Activated naive CD4-positive, alpha-beta T cell treated with anti-CD3 and anti-CD28 coated beads, Interleukin-2, amount 50 U/mL, for 24 hours (primary cell): ENCODE measurements at regions not wholly inside any gene's neighbourhood (a gene's known extent, or its start where the extent isn't known, plus 50 kb on each side); places are given as distances from the start of the nearest gene placed in this dataset.
"Not testable (repeated sequence)": the region's sequence is repeated elsewhere in the genome, so short reads cannot be mapped to it uniquely, and the experiment has no call there.

Source experiments
- H3K27ac Mint-ChIP-seq: one replicate; pipeline ENCODE4 v1.8.0; 2021; ENCODE audit warnings: mild to moderate bottlenecking, mixed read lengths
- H3K27me3 Mint-ChIP-seq: one replicate; pipeline ENCODE4 v1.8.0; 2021; ENCODE audit warnings: mixed read lengths
- H3K36me3 Mint-ChIP-seq: one replicate; pipeline ENCODE4 v1.8.0; 2021; ENCODE audit warnings: mixed read lengths
- H3K4me1 Mint-ChIP-seq: one replicate; pipeline ENCODE4 v1.8.0; 2021; ENCODE audit warnings: mixed read lengths
- H3K4me3 Mint-ChIP-seq: one replicate; pipeline ENCODE4 v1.8.0; 2021; ENCODE audit warnings: mild to moderate bottlenecking, mixed read lengths
- H3K9me3 Mint-ChIP-seq: one replicate; pipeline ENCODE4 v1.8.0; 2021; ENCODE audit warnings: mixed read lengths

GRCh38 chr10:106308284-106308683 is 856.2 kb downstream of the SORCS1 start:
- Mint-ChIP-seq H3K27me3 (peaks cover 2% of the 10 kb centered on the region), H3K9me3 (no peaks in the 10 kb centered on the region), H3K27ac (no peak overlapping the region), H3K36me3 (no peaks in the 10 kb centered on the region), H3K4me1 (no peaks in the 10 kb centered on the region), H3K4me3 (no peak overlapping the region)

DNA sequence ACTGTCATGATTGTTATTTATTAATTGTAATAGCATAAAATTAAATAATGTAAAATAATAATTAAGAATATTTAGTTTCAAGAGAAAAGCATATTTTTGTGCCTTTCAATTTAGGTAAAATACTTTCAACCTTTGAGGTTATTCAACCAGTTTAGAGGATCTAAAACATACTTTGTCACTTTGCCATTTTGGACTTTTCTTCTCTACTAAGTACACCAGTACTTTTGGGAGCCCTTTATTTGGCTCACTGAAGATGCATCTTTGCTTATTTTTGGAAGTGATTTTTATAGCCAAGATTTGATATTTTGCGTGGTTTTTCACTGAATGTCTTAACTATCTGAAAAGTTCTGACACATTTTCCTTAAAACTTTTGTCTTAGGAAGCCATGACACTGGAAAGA is 860.5 kb downstream of the SORCS1 start:
- Mint-ChIP-seq H3K9me3 (no peaks in the 10 kb centered on the region), H3K27ac (no peak overlapping the region), H3K27me3 (peaks cover 2% of the 10 kb centered on the region), H3K4me3 (no peak overlapping the region), H3K4me1 (no peaks in the 10 kb centered on the region), H3K36me3 (no peaks in the 10 kb centered on the region)

DNA sequence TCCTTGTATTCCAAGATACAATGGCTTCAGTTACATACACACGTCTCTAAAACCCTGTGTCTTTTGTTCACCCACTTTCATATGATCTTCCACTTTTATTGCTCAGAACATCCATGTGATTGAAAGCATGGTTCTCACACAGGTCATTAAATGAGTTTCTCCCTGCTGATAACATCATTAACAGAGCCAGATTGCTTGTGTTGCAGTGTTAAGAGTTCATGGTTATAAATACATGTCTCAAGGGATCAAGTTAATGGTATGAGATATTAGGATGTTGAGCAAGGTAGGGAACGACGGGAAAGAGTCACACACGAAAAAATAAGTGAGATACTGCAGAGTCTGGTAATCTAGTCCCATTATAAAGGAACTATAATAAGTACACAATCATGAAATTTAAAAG is 861.5 kb downstream of the SORCS1 start:
- H3K9me3 Mint-ChIP-seq = no peaks in the 10 kb centered on the region
- no peak overlapping the region for H3K27ac Mint-ChIP-seq
- H3K4me3 Mint-ChIP-seq = no peak overlapping the region
- no peaks in the 10 kb centered on the region for H3K4me1 Mint-ChIP-seq
- no peaks in the 10 kb centered on the region for H3K36me3 Mint-ChIP-seq
- H3K27me3 Mint-ChIP-seq = peaks cover 2% of the 10 kb centered on the region

DNA sequence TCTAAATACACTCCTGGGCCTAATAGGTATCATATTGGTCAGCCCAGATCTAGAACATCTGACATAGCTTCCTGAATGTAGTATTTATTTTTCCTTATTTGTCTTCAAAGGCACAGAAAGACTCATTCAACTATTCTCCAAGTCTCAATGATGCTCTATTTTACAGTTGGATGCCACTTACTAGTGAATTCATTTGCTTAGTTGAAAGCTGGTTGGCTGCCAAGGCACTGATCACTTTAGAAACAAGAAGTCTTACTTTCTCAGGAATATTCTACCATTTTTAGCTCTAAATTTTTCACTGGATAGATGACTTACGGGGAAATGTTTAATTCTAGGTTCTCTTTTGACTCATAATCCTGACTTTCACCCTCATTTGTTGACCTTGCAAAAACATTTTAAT is 863.4 kb downstream of the SORCS1 start:
- H3K9me3 Mint-ChIP-seq = no peaks in the 10 kb centered on the region

GRCh38 chr10:106296750-106297392 is 867.6 kb downstream of the SORCS1 start:
- H3K4me3 Mint-ChIP-seq = no peak overlapping the region
- H3K4me1 Mint-ChIP-seq = no peaks in the 10 kb centered on the region
- H3K27me3 Mint-ChIP-seq = no peaks in the 10 kb centered on the region
- peaks cover 5% of the 10 kb centered on the region for H3K9me3 Mint-ChIP-seq
- H3K36me3 Mint-ChIP-seq = no peaks in the 10 kb centered on the region
- H3K27ac Mint-ChIP-seq = no peak overlapping the region

More for the DNA sequence above, 863.4 kb downstream of the SORCS1 start:
- H3K27ac Mint-ChIP-seq = no peak overlapping the region
- H3K4me3 Mint-ChIP-seq = no peak overlapping the region
- H3K4me1 Mint-ChIP-seq = no peaks in the 10 kb centered on the region
- no peaks in the 10 kb centered on the region for H3K27me3 Mint-ChIP-seq
- H3K36me3 Mint-ChIP-seq = no peaks in the 10 kb centered on the region

DNA sequence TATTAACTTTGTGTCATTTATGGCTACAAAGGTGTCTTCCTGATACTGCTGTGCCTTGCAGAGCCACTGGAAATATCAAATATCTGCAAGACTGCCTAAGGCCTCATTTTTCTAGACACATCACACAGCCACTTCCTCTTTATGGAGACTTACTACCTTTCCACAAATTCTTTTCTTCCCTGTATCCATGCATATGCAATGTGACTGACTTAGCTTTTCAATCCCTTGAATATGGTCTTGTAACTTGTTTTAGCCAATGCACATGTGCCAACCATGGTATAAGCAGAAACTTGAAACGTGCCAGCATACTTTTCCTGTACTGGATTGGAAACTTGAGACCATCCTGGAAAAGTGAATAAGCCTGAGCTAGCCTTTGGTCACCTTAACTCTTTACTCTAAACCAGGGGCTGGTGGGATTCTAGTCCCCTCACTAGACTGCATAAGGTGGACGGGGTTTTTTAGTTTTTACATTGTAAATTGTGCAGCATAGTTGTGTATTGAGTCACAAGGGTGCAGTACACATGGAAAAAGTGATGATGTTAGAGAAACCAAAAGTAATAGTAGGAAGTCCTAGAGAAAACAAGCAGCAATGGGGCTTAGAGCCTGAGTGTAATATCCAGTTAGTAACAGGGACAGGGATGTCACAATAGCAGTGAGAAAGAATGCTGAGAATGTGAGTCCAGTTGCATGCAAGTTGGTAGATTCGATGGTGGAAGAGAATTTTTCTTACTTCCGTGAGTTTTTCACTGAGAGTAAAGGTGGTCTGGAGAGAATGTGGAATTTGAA is 879.5 kb downstream of the SORCS1 start:
- H3K4me3 Mint-ChIP-seq = no peak overlapping the region

GRCh38 chr10:106280896-106281460 is 883.5 kb downstream of the SORCS1 start:
- Mint-ChIP-seq H3K27me3 (no peaks in the 10 kb centered on the region), H3K27ac (no peak overlapping the region), H3K4me1 (no peaks in the 10 kb centered on the region), H3K36me3 (no peaks in the 10 kb centered on the region), H3K9me3 (peaks cover 8% of the 10 kb centered on the region), H3K4me3 (no peak overlapping the region)

More for the DNA sequence above, 879.5 kb downstream of the SORCS1 start:
- no peaks in the 10 kb centered on the region for H3K36me3 Mint-ChIP-seq
- no peaks in the 10 kb centered on the region for H3K27me3 Mint-ChIP-seq
- H3K27ac Mint-ChIP-seq = no peak overlapping the region
- peaks cover 8% of the 10 kb centered on the region for H3K9me3 Mint-ChIP-seq
- no peaks in the 10 kb centered on the region for H3K4me1 Mint-ChIP-seq

GRCh38 chr10:106278383-106278782 is 886.1 kb downstream of the SORCS1 start:
- Mint-ChIP-seq H3K27me3 (no peaks in the 10 kb centered on the region), H3K36me3 (no peaks in the 10 kb centered on the region)

GRCh38 chr10:106271237-106271636 is 893.3 kb downstream of the SORCS1 start:
- H3K36me3 Mint-ChIP-seq = no peaks in the 10 kb centered on the region
- H3K4me1 Mint-ChIP-seq = no peaks in the 10 kb centered on the region
- no peak overlapping the region for H3K27ac Mint-ChIP-seq
- peaks cover 4% of the 10 kb centered on the region for H3K9me3 Mint-ChIP-seq
- H3K4me3 Mint-ChIP-seq = no peak overlapping the region
- no peaks in the 10 kb centered on the region for H3K27me3 Mint-ChIP-seq

More at GRCh38 chr10:106278383-106278782, 886.1 kb downstream of the SORCS1 start:
- H3K4me3 Mint-ChIP-seq = no peak overlapping the region
- no peak overlapping the region for H3K27ac Mint-ChIP-seq
- no peaks in the 10 kb centered on the region for H3K9me3 Mint-ChIP-seq
- no peaks in the 10 kb centered on the region for H3K4me1 Mint-ChIP-seq

GRCh38 chr10:106268000-106268399 is 896.5 kb downstream of the SORCS1 start:
- Mint-ChIP-seq H3K36me3 (no peaks in the 10 kb centered on the region), H3K4me3 (no peak overlapping the region), H3K9me3 (peaks cover 4% of the 10 kb centered on the region), H3K27me3 (no peaks in the 10 kb centered on the region), H3K27ac (no peak overlapping the region), H3K4me1 (no peaks in the 10 kb centered on the region)

GRCh38 chr10:106267591-106267990 is 896.9 kb downstream of the SORCS1 start:
- Mint-ChIP-seq H3K36me3 (no peaks in the 10 kb centered on the region), H3K4me1 (no peaks in the 10 kb centered on the region), H3K4me3 (no peak overlapping the region), H3K27ac (no peak overlapping the region), H3K27me3 (no peaks in the 10 kb centered on the region), H3K9me3 (peaks cover 4% of the 10 kb centered on the region)

GRCh38 chr10:106257432-106257831 is 907.1 kb downstream of the SORCS1 start:
- H3K9me3 Mint-ChIP-seq, H3K27me3 Mint-ChIP-seq, H3K4me1 Mint-ChIP-seq, H3K4me3 Mint-ChIP-seq, H3K27ac Mint-ChIP-seq, H3K36me3 Mint-ChIP-seq: not testable (repeated sequence)

- no peak overlapping the region for H3K27ac Mint-ChIP-seq
- no peaks in the 10 kb centered on the region for H3K27me3 Mint-ChIP-seq
- no peaks in the 10 kb centered on the region for H3K36me3 Mint-ChIP-seq
- no peaks in the 10 kb centered on the region for H3K4me1 Mint-ChIP-seq
- H3K4me3 Mint-ChIP-seq = no peak overlapping the region
- H3K9me3 Mint-ChIP-seq = no peaks in the 10 kb centered on the region
Observed at GRCh38 chr10:106255111-106255678, 909.3 kb downstream of the SORCS1 start.

GRCh38 chr10:106254071-106254470 is 910.4 kb downstream of the SORCS1 start:
- H3K4me1 Mint-ChIP-seq = no peaks in the 10 kb centered on the region
- no peak overlapping the region for H3K27ac Mint-ChIP-seq
- H3K9me3 Mint-ChIP-seq = no peaks in the 10 kb centered on the region

DNA sequence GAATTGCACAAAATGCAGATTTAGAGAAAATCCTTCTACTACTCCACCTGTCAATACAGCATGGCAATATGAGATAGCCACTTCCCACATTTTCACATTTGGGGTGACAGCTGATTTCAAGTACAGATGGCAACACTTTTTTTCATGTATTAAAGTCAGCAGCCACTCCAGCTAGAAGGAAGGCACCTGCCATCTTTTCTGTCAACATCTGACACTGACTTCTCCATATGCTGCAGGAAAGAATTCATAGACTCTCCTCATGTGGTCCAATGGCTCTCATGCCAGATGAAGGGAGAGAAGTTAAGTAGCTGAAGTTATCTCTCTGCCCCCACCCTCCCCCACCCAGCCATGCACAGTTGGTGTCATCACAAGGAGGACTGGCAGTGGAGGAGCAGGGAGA is 912.0 kb downstream of the SORCS1 start:
- Mint-ChIP-seq H3K36me3 (no peaks in the 10 kb centered on the region), H3K9me3 (peaks cover 6% of the 10 kb centered on the region), H3K27me3 (peaks cover 3% of the 10 kb centered on the region), H3K27ac (no peak overlapping the region), H3K4me3 (no peak overlapping the region), H3K4me1 (no peaks in the 10 kb centered on the region)

More at GRCh38 chr10:106254071-106254470, 910.4 kb downstream of the SORCS1 start:
- Mint-ChIP-seq H3K4me3 (no peak overlapping the region), H3K36me3 (no peaks in the 10 kb centered on the region), H3K27me3 (no peaks in the 10 kb centered on the region)

DNA sequence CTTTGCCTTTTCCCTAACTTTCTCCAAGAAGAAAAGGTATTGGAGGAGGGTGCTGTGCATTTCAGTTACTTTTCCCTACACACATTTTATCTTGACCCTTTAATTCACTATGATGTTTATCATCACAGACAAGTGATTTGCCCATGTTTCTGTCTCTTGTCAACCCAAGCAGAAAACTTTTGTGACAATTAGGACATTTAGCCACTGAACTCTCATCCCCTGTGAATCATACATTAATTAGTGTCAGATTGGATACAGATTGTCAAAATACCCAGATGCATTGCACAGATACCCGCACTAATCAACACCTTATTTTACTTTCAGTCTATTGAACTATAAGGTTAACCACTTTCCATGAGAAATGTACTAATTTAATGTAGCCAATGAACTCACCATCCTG is 912.9 kb downstream of the SORCS1 start:
- Mint-ChIP-seq H3K9me3 (peaks cover 6% of the 10 kb centered on the region), H3K27me3 (peaks cover 3% of the 10 kb centered on the region), H3K4me3 (no peak overlapping the region), H3K4me1 (no peaks in the 10 kb centered on the region), H3K27ac (no peak overlapping the region), H3K36me3 (no peaks in the 10 kb centered on the region)
